Activated CD4-positive, alpha-beta T cell treated with anti-CD3 and anti-CD28 coated beads, Interleukin-2, amount 10 ng/mL, durations not matched to agents 7 days and 5 days (primary cell): ENCODE measurements at regions not wholly inside any gene's neighbourhood (a gene's known extent, or its start where the extent isn't known, plus 50 kb on each side); places are given as distances from the start of the nearest gene placed in this dataset.

ENCODE experiments used
- CTCF ChIA-PET: fragments of 350-600 bp; sonication (Branson Sonifier 250); formaldehyde crosslinking; loops from one replicate; lab custom pipeline; 2021; ENCODE audit warnings: antibody characterized with exemption; lab: Charles Lee
- POLR2A ChIA-PET: fragments of 350-600 bp; sonication (Branson Sonifier 250); formaldehyde crosslinking; loops from one replicate; lab custom pipeline; 2021; ENCODE audit warnings: antibody characterized with exemption; lab: Charles Lee
- DNase-seq: peaks from one replicate; pipeline ENCODE4 v3.0.0-alpha.2; 2020
- H3K27ac Mint-ChIP-seq: one replicate; pipeline ENCODE4 v1.8.0; 2021; ENCODE audit warnings: mild to moderate bottlenecking, moderate library complexity, mixed read lengths
- H3K27me3 Mint-ChIP-seq: one replicate; pipeline ENCODE4 v1.8.0; 2021; ENCODE audit warnings: mixed read lengths
- H3K36me3 Mint-ChIP-seq: one replicate; pipeline ENCODE4 v1.8.0; 2021; ENCODE audit warnings: low read depth, mixed read lengths
- H3K4me1 Mint-ChIP-seq: one replicate; pipeline ENCODE4 v1.8.0; 2021; ENCODE audit warnings: mixed read lengths
- H3K4me3 Mint-ChIP-seq: one replicate; pipeline ENCODE4 v1.8.0; 2021; ENCODE audit warnings: mild to moderate bottlenecking, moderate library complexity, mixed read lengths
- H3K9me3 Mint-ChIP-seq: one replicate; pipeline ENCODE4 v1.8.0; 2021; ENCODE audit warnings: mixed read lengths

- Mint-ChIP-seq H3K27ac (no peak overlapping the region), H3K36me3 (no peaks in the 10 kb centered on the region), H3K27me3 (no peaks in the 10 kb centered on the region), H3K4me3 (no peak overlapping the region), H3K4me1 (no peaks in the 10 kb centered on the region), H3K9me3 (no peaks in the 10 kb centered on the region)
- DNase-seq: no peak
- POLR2A ChIA-PET: no interaction called here
- CTCF ChIA-PET: no interaction called here
Observed at GRCh38 chr4:30842689-30843088, 122.5 kb downstream of the PCDH7 start.

- Mint-ChIP-seq H3K4me3 (no peak overlapping the region), H3K27me3 (no peaks in the 10 kb centered on the region), H3K4me1 (no peaks in the 10 kb centered on the region), H3K9me3 (no peaks in the 10 kb centered on the region), H3K36me3 (no peaks in the 10 kb centered on the region), H3K27ac (no peak overlapping the region)
- no peak for DNase-seq
- POLR2A ChIA-PET: no interaction called here
- CTCF ChIA-PET: no interaction called here
Observed at GRCh38 chr4:30844861-30845582, 124.9 kb downstream of the PCDH7 start.

GRCh38 chr4:30847167-30847566 lies 127.0 kb downstream of the PCDH7 start:
- Mint-ChIP-seq H3K36me3 (no peaks in the 10 kb centered on the region), H3K9me3 (no peaks in the 10 kb centered on the region), H3K4me1 (no peaks in the 10 kb centered on the region), H3K27ac (no peak overlapping the region), H3K27me3 (no peaks in the 10 kb centered on the region), H3K4me3 (no peak overlapping the region)
- ChIA-PET POLR2A (no interaction called here), CTCF (no interaction called here)
- no peak for DNase-seq

GRCh38 chr4:30847958-30848357 lies 127.8 kb downstream of the PCDH7 start:
- no peak for DNase-seq
- Mint-ChIP-seq H3K27ac (no peak overlapping the region), H3K9me3 (no peaks in the 10 kb centered on the region), H3K4me1 (no peaks in the 10 kb centered on the region), H3K4me3 (no peak overlapping the region), H3K27me3 (no peaks in the 10 kb centered on the region), H3K36me3 (no peaks in the 10 kb centered on the region)
- ChIA-PET POLR2A (no interaction called here), CTCF (no interaction called here)

GRCh38 chr4:30854531-30854930 lies 134.4 kb downstream of the PCDH7 start:
- Mint-ChIP-seq H3K4me3 (no peak overlapping the region), H3K27ac (no peak overlapping the region), H3K9me3 (no peaks in the 10 kb centered on the region), H3K4me1 (no peaks in the 10 kb centered on the region), H3K36me3 (no peaks in the 10 kb centered on the region), H3K27me3 (no peaks in the 10 kb centered on the region)
- ChIA-PET CTCF (no interaction called here), POLR2A (no interaction called here)
- DNase-seq: no peak

- DNase-seq: no peak
- H3K27me3 Mint-ChIP-seq: no peaks in the 10 kb centered on the region
- H3K36me3 Mint-ChIP-seq: no peaks in the 10 kb centered on the region
- CTCF ChIA-PET: no interaction called here
- no peak overlapping the region for H3K4me3 Mint-ChIP-seq
- POLR2A ChIA-PET: no interaction called here
- H3K9me3 Mint-ChIP-seq: no peaks in the 10 kb centered on the region
- H3K27ac Mint-ChIP-seq: no peak overlapping the region
- H3K4me1 Mint-ChIP-seq: no peaks in the 10 kb centered on the region
Observed at GRCh38 chr4:30855232-30855631, 135.1 kb downstream of the PCDH7 start.

- no peak for DNase-seq
- Mint-ChIP-seq H3K27ac (no peak overlapping the region), H3K36me3 (no peaks in the 10 kb centered on the region), H3K4me1 (no peaks in the 10 kb centered on the region), H3K9me3 (no peaks in the 10 kb centered on the region), H3K4me3 (no peak overlapping the region), H3K27me3 (no peaks in the 10 kb centered on the region)
- ChIA-PET CTCF (no interaction called here), POLR2A (no interaction called here)
Observed at GRCh38 chr4:30856795-30857564, 136.8 kb downstream of the PCDH7 start.

- H3K36me3 Mint-ChIP-seq: no peaks in the 10 kb centered on the region
Observed at GRCh38 chr4:30860978-30861377, 140.8 kb downstream of the PCDH7 start.

GRCh38 chr4:30862196-30862595 lies 142.0 kb downstream of the PCDH7 start:
- CTCF ChIA-PET: no interaction called here

More at GRCh38 chr4:30860978-30861377, 140.8 kb downstream of the PCDH7 start:
- ChIA-PET CTCF (no interaction called here), POLR2A (no interaction called here)
- Mint-ChIP-seq H3K27ac (no peak overlapping the region), H3K27me3 (no peaks in the 10 kb centered on the region), H3K9me3 (no peaks in the 10 kb centered on the region), H3K4me1 (no peaks in the 10 kb centered on the region), H3K4me3 (no peak overlapping the region)
- DNase-seq: no peak

GRCh38 chr4:30863021-30863420 lies 142.9 kb downstream of the PCDH7 start:
- no peak overlapping the region for H3K4me3 Mint-ChIP-seq
- H3K4me1 Mint-ChIP-seq: no peaks in the 10 kb centered on the region
- H3K9me3 Mint-ChIP-seq: no peaks in the 10 kb centered on the region
- no peaks in the 10 kb centered on the region for H3K36me3 Mint-ChIP-seq
- no peaks in the 10 kb centered on the region for H3K27me3 Mint-ChIP-seq
- no peak for DNase-seq
- CTCF ChIA-PET: no interaction called here
- POLR2A ChIA-PET: no interaction called here
- H3K27ac Mint-ChIP-seq: no peak overlapping the region

More at GRCh38 chr4:30862196-30862595, 142.0 kb downstream of the PCDH7 start:
- Mint-ChIP-seq H3K27ac (no peak overlapping the region), H3K4me1 (no peaks in the 10 kb centered on the region), H3K36me3 (no peaks in the 10 kb centered on the region), H3K9me3 (no peaks in the 10 kb centered on the region), H3K4me3 (no peak overlapping the region), H3K27me3 (no peaks in the 10 kb centered on the region)
- POLR2A ChIA-PET: no interaction called here
- no peak for DNase-seq

GRCh38 chr4:30865691-30866090 lies 145.5 kb downstream of the PCDH7 start:
- H3K27me3 Mint-ChIP-seq: no peaks in the 10 kb centered on the region
- H3K27ac Mint-ChIP-seq: no peak overlapping the region
- no peak overlapping the region for H3K4me3 Mint-ChIP-seq
- H3K9me3 Mint-ChIP-seq: peaks cover 4% of the 10 kb centered on the region
- H3K4me1 Mint-ChIP-seq: no peaks in the 10 kb centered on the region
- no peak for DNase-seq
- POLR2A ChIA-PET: no interaction called here
- H3K36me3 Mint-ChIP-seq: no peaks in the 10 kb centered on the region
- CTCF ChIA-PET: no interaction called here

GRCh38 chr4:30866346-30866745 lies 146.2 kb downstream of the PCDH7 start:
- ChIA-PET CTCF (no interaction called here), POLR2A (no interaction called here)
- peaks cover 4% of the 10 kb centered on the region for H3K9me3 Mint-ChIP-seq
- H3K4me1 Mint-ChIP-seq: no peaks in the 10 kb centered on the region
- no peak for DNase-seq
- H3K27me3 Mint-ChIP-seq: no peaks in the 10 kb centered on the region
- H3K27ac Mint-ChIP-seq: no peak overlapping the region
- no peak overlapping the region for H3K4me3 Mint-ChIP-seq
- no peaks in the 10 kb centered on the region for H3K36me3 Mint-ChIP-seq

GRCh38 chr4:30866907-30867306 lies 146.7 kb downstream of the PCDH7 start:
- DNase-seq: no peak
- Mint-ChIP-seq H3K4me1 (no peaks in the 10 kb centered on the region), H3K27me3 (no peaks in the 10 kb centered on the region), H3K4me3 (no peak overlapping the region), H3K9me3 (peaks cover 4% of the 10 kb centered on the region), H3K36me3 (no peaks in the 10 kb centered on the region), H3K27ac (no peak overlapping the region)
- ChIA-PET CTCF (no interaction called here), POLR2A (no interaction called here)
